ENCODE measurements at regions not wholly inside any gene's neighbourhood (a gene's known extent, or its start where the extent isn't known, plus 50 kb on each side); places are given as distances from the start of the nearest gene placed in this dataset.

- no peak for TF ChIP-seq CHD7 (IDR thresholded peaks at IDR 0.05; ENCODE audit: insufficient replicate concordance, low read length)
- no peak for TF ChIP-seq CTBP2 (IDR thresholded peaks at IDR 0.05; ENCODE audit: borderline replicate concordance, insufficient read depth, insufficient read length, low read length)
- TF ChIP-seq SP2 (IDR thresholded peaks at IDR 0.05; ENCODE audit: low read length): no peak
- TF ChIP-seq CHD1 (IDR thresholded peaks at IDR 0.05; ENCODE audit: low read depth, low read length): no peak
Observed at GRCh38 chr6:98546376-98546775, 288.0 kb upstream of the POU3F2 start (continued).
